H9 (cell line): ENCODE measurements at regions not wholly inside any gene's neighbourhood (a gene's known extent, or its start where the extent isn't known, plus 50 kb on each side); places are given as distances from the start of the nearest gene placed in this dataset.

Experiments
- DNase-seq: peaks from one replicate; pipeline ENCODE4 v3.0.0-alpha.2; 2017
- H2AFZ ChIP-seq: one replicate; pipeline ENCODE4 v1.6.1; 2013; ENCODE audit warnings: mild to moderate bottlenecking, low read length, control low read depth, moderate library complexity
- H2AK5ac ChIP-seq: 2 replicates; pipeline ENCODE4 v1.6.1; 2013; ENCODE audit warnings: low read length, control low read depth, mixed read lengths; ENCODE audit not compliant: insufficient read length
- H2BK120ac ChIP-seq: one replicate; pipeline ENCODE4 v1.6.1; 2013; ENCODE audit warnings: low read depth, mild to moderate bottlenecking, low read length, control low read depth, inconsistent platforms; ENCODE audit not compliant: poor library complexity, severe bottlenecking
- H2BK12ac ChIP-seq: 2 replicates; pipeline ENCODE4 v1.6.1; 2013; ENCODE audit warnings: low read length, control low read depth, mixed read lengths, low read depth; ENCODE audit not compliant: insufficient read length
- H2BK15ac ChIP-seq: 2 replicates; pipeline ENCODE4 v1.6.1; 2013; ENCODE audit warnings: low read depth, low read length, control low read depth
- H2BK20ac ChIP-seq: one replicate; pipeline ENCODE4 v1.6.1; 2013; ENCODE audit warnings: low read depth, mild to moderate bottlenecking, low read length, control low read depth, inconsistent platforms; ENCODE audit not compliant: poor library complexity, severe bottlenecking
- H2BK5ac ChIP-seq: 2 replicates; pipeline ENCODE4 v1.6.1; 2013; ENCODE audit warnings: low read length, control low read depth, mixed read lengths; ENCODE audit not compliant: insufficient read length
- H3K14ac ChIP-seq: 2 replicates; pipeline ENCODE4 v1.6.1; 2013; ENCODE audit warnings: low read length, control low read depth; ENCODE audit not compliant: insufficient read depth
- H3K18ac ChIP-seq: 2 replicates; pipeline ENCODE4 v1.6.1; 2013; ENCODE audit warnings: low read depth, mild to moderate bottlenecking, mixed read lengths, low read length, control low read depth; ENCODE audit not compliant: insufficient read length
- H3K23ac ChIP-seq: 2 replicates; pipeline ENCODE4 v1.6.1; 2013; ENCODE audit warnings: low read length, control low read depth, mixed read lengths, low read depth; ENCODE audit not compliant: insufficient read length
- H3K23me2 ChIP-seq: 2 replicates; pipeline ENCODE4 v1.6.1; 2013; ENCODE audit warnings: low read depth, mild to moderate bottlenecking, mixed read lengths, low read length, control low read depth; ENCODE audit not compliant: insufficient read length, poor library complexity, severe bottlenecking
- H3K27ac ChIP-seq: 2 replicates; pipeline ENCODE4 v1.5.1; 2013; ENCODE audit warnings: low read length, control low read depth, mixed read lengths, low read depth; ENCODE audit not compliant: insufficient read length
- H3K27me3 ChIP-seq: 2 replicates; pipeline ENCODE4 v1.6.1; 2013; ENCODE audit warnings: low read length, control low read depth, inconsistent platforms; ENCODE audit not compliant: insufficient read depth
- H3K4ac ChIP-seq: 2 replicates; pipeline ENCODE4 v1.6.1; 2013; ENCODE audit warnings: low read depth, mild to moderate bottlenecking, control low read depth, inconsistent platforms, low read length, moderate library complexity
- H3K4me1 ChIP-seq: 2 replicates; pipeline ENCODE4 v1.6.1; 2013; ENCODE audit warnings: low read length, control low read depth, inconsistent platforms; ENCODE audit not compliant: insufficient read depth
- H3K4me2 ChIP-seq: 2 replicates; pipeline ENCODE4 v1.6.1; 2013; ENCODE audit warnings: low read length, control low read depth, mixed read lengths; ENCODE audit not compliant: insufficient read length, insufficient read depth
- H3K56ac ChIP-seq: 2 replicates; pipeline ENCODE4 v1.6.1; 2013; ENCODE audit warnings: low read depth, mild to moderate bottlenecking, mixed read lengths, low read length, control low read depth; ENCODE audit not compliant: insufficient read length
- H3K79me1 ChIP-seq: 2 replicates; pipeline ENCODE4 v1.6.1; 2013; ENCODE audit warnings: low read depth, mild to moderate bottlenecking, moderate library complexity, low read length, control low read depth, inconsistent platforms; ENCODE audit not compliant: insufficient read depth, poor library complexity, severe bottlenecking
- H3K79me2 ChIP-seq: 2 replicates; pipeline ENCODE4 v1.6.1; 2013; ENCODE audit warnings: low read length, control low read depth, inconsistent platforms; ENCODE audit not compliant: insufficient read depth
- H3K9ac ChIP-seq: 2 replicates; pipeline ENCODE4 v1.6.1; 2013; ENCODE audit warnings: low read length, control low read depth, mixed read lengths; ENCODE audit not compliant: insufficient read length; ENCODE audit errors: extremely low read depth
- H3K9me3 ChIP-seq: one replicate; pipeline ENCODE4 v1.6.1; 2013; ENCODE audit warnings: low read depth, low read length, inconsistent platforms; ENCODE audit not compliant: control insufficient read depth
- H3T11ph ChIP-seq: one replicate; pipeline ENCODE4 v1.6.1; 2013; ENCODE audit warnings: mild to moderate bottlenecking, low read length, control low read depth, inconsistent platforms
- H4K20me1 ChIP-seq: one replicate; pipeline ENCODE4 v1.6.1; 2013; ENCODE audit not compliant: control insufficient read depth, insufficient read length, insufficient read depth
- H4K5ac ChIP-seq: 2 replicates; pipeline ENCODE4 v1.6.1; 2013; ENCODE audit warnings: low read depth, mild to moderate bottlenecking, mixed read lengths, low read length, control low read depth; ENCODE audit not compliant: insufficient read length
- H4K8ac ChIP-seq: replicated peaks from 2 replicates; pipeline ENCODE4 v1.6.1; 2013; ENCODE audit warnings: low read length, control low read depth, mixed read lengths, low read depth; ENCODE audit not compliant: insufficient read length
- H4K91ac ChIP-seq: 2 replicates; pipeline ENCODE4 v1.6.1; 2013; ENCODE audit warnings: low read depth, mild to moderate bottlenecking, moderate library complexity, mixed read lengths, low read length, control low read depth; ENCODE audit not compliant: insufficient read length
- H3K27ac Mint-ChIP-seq, 3 experiments: 2 replicates in 2 of 3; 3 replicates in 1 of 3; pipeline ENCODE4 v1.8.0; 2020 to 2021; ENCODE audit warnings: mixed read lengths in 3 of 3, mild to moderate bottlenecking in 1 of 3, moderate library complexity in 1 of 3
- H3K27me3 Mint-ChIP-seq: 2 replicates; pipeline ENCODE4 v1.8.0; 2021; ENCODE audit warnings: low read depth, mild to moderate bottlenecking, moderate library complexity, mixed read lengths
- H3K36me3 Mint-ChIP-seq, 3 experiments: 2 replicates in 2 of 3; 3 replicates in 1 of 3; pipeline ENCODE4 v1.8.0; 2020 to 2021; ENCODE audit warnings: low read depth in 3 of 3, mixed read lengths in 3 of 3; ENCODE audit not compliant: insufficient read depth in 1 of 3
- H3K4me1 Mint-ChIP-seq, 2 experiments: 2 replicates each; pipeline ENCODE4 v1.8.0; 2020; ENCODE audit warnings: mixed read lengths in 2 of 2
- H3K4me3 Mint-ChIP-seq, 2 experiments: 2 replicates in 1 of 2; 3 replicates in 1 of 2; pipeline ENCODE4 v1.8.0; 2020 to 2021; ENCODE audit warnings: mild to moderate bottlenecking in 2 of 2, mixed read lengths in 2 of 2, moderate library complexity in 1 of 2
- H3K9me3 Mint-ChIP-seq, 2 experiments: 2 replicates in 1 of 2; 3 replicates in 1 of 2; pipeline ENCODE4 v1.8.0; 2020; ENCODE audit warnings: mild to moderate bottlenecking in 2 of 2, mixed read lengths in 2 of 2, moderate library complexity in 1 of 2
- CTCF ChIP-seq: fragments of 200-600 bp; sonication (generic); conservative IDR thresholded peaks from 3 replicates; pipeline ENCODE4 v1.8.0; 2021; ENCODE audit warnings: antibody characterized with exemption, mild to moderate bottlenecking

GRCh38 chr4:136392576-136392975 is 1139.7 kb downstream of the PCDH18 start:
- Histone ChIP-seq H3K23ac (no peak overlapping the region), H3K27me3 (no peaks in the 10 kb centered on the region), H3T11ph (no peak overlapping the region), H4K91ac (no peak overlapping the region), H3K79me1 (no peaks in the 10 kb centered on the region), H3K4me2 (no peak overlapping the region), H3K56ac (no peak overlapping the region), H2BK5ac (no peak overlapping the region), H2BK15ac (no peak overlapping the region), H2BK20ac (no peak overlapping the region), H3K27ac (no peak overlapping the region), H2AFZ (no peak overlapping the region), H3K23me2 (no peaks in the 10 kb centered on the region), H3K18ac (no peak overlapping the region), H3K79me2 (no peaks in the 10 kb centered on the region), H2BK120ac (no peak overlapping the region), H3K9ac (no peak overlapping the region), H3K4me1 (no peaks in the 10 kb centered on the region), H4K5ac (no peak overlapping the region), H4K8ac (no peak overlapping the region), H3K9me3 (no peaks in the 10 kb centered on the region), H3K4ac (no peak overlapping the region), H3K14ac (no peak overlapping the region), H2AK5ac (no peak overlapping the region), H4K20me1 (no peaks in the 10 kb centered on the region), H2BK12ac (no peak overlapping the region)
- no peak overlapping the region for H3K27ac Mint-ChIP-seq
- no peak overlapping the region for H3K4me3 Mint-ChIP-seq
- no peak for TF ChIP-seq CTCF
- no peak for DNase-seq
- peaks cover 0 to 4% (median 0%) of the 10 kb centered on the region in 3 experiments; a peak in 5 of 7 replicates for H3K36me3 Mint-ChIP-seq
- no peaks in the 10 kb centered on the region for H3K27me3 Mint-ChIP-seq
- H3K4me1 Mint-ChIP-seq = no peaks in the 10 kb centered on the region
- H3K9me3 Mint-ChIP-seq = peaks cover 0 to 4% of the 10 kb centered on the region in 2 experiments; a peak in 1 of 5 replicates
